NCI-H2227 treated with DMSO at 0.1 percent for 48 hours (cell line): ENCODE measurements at regions not wholly inside any gene's neighbourhood (a gene's known extent, or its start where the extent isn't known, plus 50 kb on each side); places are given as distances from the start of the nearest gene placed in this dataset.
"Not testable (repeated sequence)": the region's sequence is repeated elsewhere in the genome, so short reads cannot be mapped to it uniquely, and the experiment has no call there.

Source experiments
- DNase-seq: peaks from one replicate; lab custom pipeline; 2025; lab: John Stamatoyannopoulos, UW

- no peak for DNase-seq
These were observed 302.6 kb upstream of the PTBP2 start for GRCh38 chr1:96418969-96419368.

GRCh38 chr1:96424877-96425276, 296.7 kb upstream of the PTBP2 start:
- no peak for DNase-seq

GRCh38 chr1:96425382-96426129, 296.0 kb upstream of the PTBP2 start:
- DNase-seq, result no peak

- DNase-seq, result no peak
These were observed 294.0 kb upstream of the PTBP2 start for GRCh38 chr1:96427616-96428015.

GRCh38 chr1:96445302-96445701, 276.3 kb upstream of the PTBP2 start:
- no peak for DNase-seq

GRCh38 chr1:96464066-96464465, 257.5 kb upstream of the PTBP2 start:
- DNase-seq, result no peak

DNA sequence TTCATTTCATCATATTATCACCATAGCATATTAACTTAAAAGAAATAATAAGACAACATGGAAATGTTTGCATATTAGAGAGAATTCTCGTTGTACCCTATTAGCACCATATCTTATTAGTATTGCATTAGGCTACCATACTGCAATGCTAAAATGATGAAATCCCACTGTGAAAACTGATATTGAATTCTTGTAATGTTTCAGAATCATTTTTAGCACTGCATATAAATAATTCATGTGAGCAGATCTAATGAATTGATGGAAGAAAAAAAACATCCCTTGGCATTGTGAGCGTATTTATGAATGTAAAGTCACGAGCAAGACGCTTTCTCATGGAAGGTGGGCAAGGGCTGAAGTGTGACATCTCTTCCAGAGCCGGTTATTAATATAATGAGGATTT, 257.1 kb upstream of the PTBP2 start:
- no peak for DNase-seq

DNA sequence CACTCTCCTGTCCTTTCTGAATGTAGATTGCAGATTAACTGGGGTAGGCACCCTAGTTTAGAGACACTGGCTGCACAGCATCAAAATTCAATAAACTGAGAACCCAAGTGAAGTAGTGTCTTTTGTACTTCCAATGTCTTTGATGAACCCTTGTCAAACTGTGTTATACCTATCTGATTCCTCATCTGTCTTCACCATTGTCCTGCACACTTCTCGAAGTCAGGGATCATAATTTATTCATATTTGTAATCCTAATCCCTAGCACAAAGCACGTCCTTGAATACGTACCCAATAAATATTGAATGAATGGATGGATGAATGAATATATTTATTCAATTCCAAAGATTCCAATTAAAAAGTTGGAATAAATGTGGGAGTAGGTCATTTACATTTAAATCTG, 256.6 kb upstream of the PTBP2 start:
- no peak for DNase-seq

DNA sequence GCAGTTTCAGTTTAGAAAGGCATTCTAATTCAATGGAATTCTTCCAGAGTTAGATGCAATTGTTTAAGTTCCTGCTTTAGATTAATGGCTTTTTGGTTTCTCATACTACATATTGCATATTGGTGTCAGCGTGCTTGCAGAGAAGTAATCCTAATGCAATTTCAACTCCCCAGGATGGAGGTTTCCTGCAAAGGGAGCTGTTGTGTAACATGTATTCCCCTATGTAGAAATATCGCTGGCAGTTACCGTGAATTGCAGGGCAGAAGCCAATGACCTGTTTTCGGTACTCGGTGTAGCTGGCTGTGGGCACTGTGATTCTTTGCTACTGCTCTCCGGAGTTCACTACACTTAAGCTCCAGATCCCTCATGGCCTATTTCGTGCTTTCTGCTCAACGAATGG, 256.1 kb upstream of the PTBP2 start:
- DNase-seq, result no peak

DNA sequence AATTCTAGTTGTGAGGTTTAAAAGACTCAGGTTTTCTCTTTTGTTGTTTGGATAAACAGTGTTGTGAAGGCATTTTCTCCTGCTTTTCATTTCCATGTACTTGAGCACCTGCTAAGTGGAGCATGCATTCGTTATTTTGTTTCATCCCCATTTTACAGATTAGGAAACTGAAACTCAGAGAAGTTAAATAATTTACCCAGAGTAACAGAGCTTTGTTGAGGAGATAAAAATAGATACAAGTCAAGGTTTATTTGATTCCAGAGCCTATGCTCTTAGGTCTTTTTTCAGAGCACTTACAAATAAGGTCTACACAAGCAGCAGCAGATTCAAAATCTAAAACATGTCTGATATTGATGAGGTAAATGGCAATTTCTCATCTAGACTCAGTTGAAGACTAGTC, 254.7 kb upstream of the PTBP2 start:
- no peak for DNase-seq

DNA sequence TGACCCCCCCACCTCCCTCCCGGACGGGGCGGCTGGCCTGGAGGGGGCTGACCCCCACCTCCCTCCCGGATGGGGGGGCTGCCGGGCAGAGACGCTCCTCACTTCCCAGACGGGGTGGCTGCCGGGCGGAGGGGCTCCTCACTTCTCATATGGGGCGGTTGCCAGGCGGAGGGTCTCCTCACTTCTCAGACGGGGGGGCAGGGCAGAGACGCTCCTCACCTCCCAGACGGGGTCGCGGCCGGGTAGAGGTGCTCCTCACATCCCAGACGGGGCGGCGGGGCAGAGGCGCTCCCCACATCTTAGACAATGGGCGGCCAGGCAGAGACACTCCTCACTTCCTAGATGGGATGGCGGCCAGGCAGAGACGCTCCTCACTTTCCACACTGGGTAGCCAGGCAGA, 251.9 kb upstream of the PTBP2 start:
- not testable (repeated sequence) for DNase-seq

GRCh38 chr1:96472471-96472870, 249.1 kb upstream of the PTBP2 start:
- no peak for DNase-seq

GRCh38 chr1:96473791-96474434, 247.7 kb upstream of the PTBP2 start:
- no peak for DNase-seq

DNA sequence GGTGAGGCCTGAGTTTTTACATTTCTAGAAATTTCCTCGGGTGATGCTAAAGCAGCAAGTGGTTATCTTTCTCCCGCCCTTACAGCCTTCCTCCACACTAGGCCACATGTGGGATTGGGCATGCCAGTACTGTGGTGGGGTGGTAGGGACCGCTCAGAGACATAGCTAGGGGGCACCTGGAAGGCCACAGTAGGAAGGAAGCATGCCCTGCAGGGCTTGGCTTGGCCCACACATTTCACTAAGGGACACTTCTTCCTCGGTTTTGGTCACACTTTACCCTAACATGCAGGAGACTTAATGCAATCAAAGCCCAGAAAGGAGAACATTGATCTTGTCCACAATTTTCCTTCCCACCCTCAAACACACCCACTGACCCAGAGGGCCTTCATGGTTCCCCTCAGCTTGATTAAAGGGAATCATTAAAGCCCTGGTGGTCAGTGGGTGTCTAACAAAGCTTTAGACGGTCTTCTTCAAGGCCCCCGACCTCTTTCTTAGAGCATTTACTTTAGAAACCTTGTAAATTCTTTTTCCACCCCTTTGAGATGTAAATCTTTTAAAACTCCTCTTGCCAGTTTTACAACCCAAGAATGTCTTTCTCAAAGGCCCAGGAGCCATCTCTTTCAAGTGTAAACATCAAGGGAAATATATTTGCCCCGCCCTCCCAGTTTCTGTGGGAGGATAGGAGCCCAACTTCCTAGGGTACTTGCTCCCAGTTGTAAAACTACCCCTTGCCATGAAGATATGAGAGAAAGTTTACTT, 246.4 kb upstream of the PTBP2 start:
- no peak for DNase-seq

- no peak for DNase-seq
These were observed 245.7 kb upstream of the PTBP2 start for GRCh38 chr1:96475903-96476302.

GRCh38 chr1:96478228-96478627, 243.4 kb upstream of the PTBP2 start:
- peak; percentile 44 for DNase-seq

DNA sequence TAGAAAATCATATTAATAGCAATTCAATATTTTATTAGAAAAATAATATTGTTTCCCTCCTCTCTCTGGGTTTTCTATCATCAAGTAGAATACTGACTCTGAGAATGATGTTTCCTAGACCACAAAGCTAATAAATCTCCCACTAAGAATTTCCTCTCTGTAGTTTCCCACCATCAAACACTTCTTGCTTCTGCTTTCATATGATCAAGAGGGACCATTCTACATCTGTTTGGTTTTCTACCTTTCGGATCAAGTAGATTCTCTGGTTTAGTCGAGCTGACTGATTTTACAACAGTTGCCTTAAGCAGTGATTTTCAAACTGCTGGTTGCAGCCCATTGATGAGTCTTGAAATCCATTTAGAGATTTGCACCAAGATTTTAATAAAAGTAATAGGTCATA, 240.2 kb upstream of the PTBP2 start:
- DNase-seq, result no peak

- DNase-seq, result peak; percentile 20
These were observed 239.0 kb upstream of the PTBP2 start for GRCh38 chr1:96482616-96483015.

DNA sequence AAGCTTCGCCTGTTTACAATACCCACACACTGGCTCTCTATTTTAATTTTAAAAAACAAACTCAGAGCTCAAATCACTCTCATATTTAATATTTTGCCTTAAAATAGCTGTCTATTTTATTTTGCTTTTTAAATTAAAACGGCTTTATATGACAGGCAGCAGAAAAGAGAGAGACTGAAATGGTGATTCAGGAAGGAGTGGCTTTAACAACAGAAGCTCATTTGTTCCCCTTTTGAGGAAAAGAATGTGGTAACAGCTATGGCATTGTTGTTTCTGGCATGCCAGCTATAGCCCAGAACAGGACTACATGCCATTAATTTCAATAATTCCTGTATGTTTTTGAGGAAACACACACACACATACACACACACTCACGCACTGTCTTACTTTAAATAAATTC, 234.2 kb upstream of the PTBP2 start:
- no peak for DNase-seq

GRCh38 chr1:96487971-96488370, 233.6 kb upstream of the PTBP2 start:
- no peak for DNase-seq

GRCh38 chr1:96488777-96489176, 232.8 kb upstream of the PTBP2 start:
- DNase-seq, result no peak

- no peak for DNase-seq
These were observed 229.3 kb upstream of the PTBP2 start for GRCh38 chr1:96492236-96492635.

DNA sequence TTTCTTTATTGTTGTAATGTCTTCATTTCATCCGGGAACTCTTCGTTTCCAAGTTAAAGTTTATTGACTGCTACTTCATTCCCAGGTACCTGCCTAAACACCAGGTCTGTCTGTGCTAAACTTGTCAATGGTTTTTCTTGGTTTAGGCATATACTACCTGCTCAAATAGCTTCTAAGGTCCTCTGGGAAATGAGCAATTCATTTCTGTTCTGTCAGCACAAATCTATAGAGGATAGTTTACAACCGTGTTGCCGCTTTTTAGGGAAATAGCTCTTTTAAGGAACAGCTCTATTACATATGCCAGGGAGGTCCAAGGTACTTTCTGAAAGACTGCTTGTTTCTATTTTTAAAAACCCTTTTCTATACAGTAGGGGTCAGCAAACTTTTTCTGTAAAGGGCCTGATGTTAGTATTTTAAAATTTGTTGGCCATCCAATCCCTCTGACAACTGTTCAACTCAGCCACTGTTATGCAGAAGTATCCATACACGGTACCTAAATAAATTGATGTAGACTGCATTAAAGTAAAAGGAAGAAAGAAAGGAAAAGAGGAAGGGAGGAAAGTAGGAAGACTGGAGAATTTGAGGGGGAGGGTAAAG, 222.7 kb upstream of the PTBP2 start:
- no peak for DNase-seq
